ENCODE measurements at regions not wholly inside any gene's neighbourhood (a gene's known extent, or its start where the extent isn't known, plus 50 kb on each side); places are given as distances from the start of the nearest gene placed in this dataset.

DNA sequence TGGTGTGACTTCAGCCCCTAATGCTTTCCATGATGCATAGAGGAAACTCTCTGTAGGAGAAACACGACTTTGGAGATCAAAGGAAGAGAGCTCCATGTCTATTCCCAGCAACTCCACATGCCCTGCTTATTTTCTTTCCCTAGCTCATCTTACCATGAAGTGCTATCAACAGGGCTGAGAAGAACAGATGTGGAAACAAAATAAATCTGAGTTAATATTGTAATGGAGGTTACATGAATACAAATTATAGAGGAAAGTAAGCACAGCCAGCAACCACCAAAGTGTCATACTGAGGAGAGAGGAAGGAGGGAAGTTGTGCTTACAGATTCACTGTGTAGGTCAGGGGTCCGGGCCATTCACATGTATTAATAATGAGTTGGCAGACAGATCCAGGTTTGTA is 157.5 kb downstream of the RFPL4B start:
- TF ChIP-seq, protein P1, sequence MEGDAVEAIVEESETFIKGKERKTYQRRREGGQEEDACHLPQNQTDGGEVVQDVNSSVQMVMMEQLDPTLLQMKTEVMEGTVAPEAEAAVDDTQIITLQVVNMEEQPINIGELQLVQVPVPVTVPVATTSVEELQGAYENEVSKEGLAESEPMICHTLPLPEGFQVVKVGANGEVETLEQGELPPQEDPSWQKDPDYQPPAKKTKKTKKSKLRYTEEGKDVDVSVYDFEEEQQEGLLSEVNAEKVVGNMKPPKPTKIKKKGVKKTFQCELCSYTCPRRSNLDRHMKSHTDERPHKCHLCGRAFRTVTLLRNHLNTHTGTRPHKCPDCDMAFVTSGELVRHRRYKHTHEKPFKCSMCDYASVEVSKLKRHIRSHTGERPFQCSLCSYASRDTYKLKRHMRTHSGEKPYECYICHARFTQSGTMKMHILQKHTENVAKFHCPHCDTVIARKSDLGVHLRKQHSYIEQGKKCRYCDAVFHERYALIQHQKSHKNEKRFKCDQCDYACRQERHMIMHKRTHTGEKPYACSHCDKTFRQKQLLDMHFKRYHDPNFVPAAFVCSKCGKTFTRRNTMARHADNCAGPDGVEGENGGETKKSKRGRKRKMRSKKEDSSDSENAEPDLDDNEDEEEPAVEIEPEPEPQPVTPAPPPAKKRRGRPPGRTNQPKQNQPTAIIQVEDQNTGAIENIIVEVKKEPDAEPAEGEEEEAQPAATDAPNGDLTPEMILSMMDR (IDR thresholded peaks at IDR 0.05; ENCODE audit: insufficient read depth, low read depth, low read length) = no peak
- no peak for TF ChIP-seq EZH2 (IDR thresholded peaks at IDR 0.05; ENCODE audit: insufficient read depth, low read length)
